ENCODE measurements at regions not wholly inside any gene's neighbourhood (a gene's known extent, or its start where the extent isn't known, plus 50 kb on each side); places are given as distances from the start of the nearest gene placed in this dataset.

- TF ChIP-seq CTCF (IDR thresholded peaks at IDR 0.05; ENCODE audit: poor library complexity) (no peak), EZH2 (IDR thresholded peaks at IDR 0.05; ENCODE audit: borderline replicate concordance) (no peak)
These were observed 234.5 kb downstream of the DLEU7 start for GRCh38 chr13:50609011-50609410.

All from hepatocyte (in vitro differentiated cells).